ENCODE measurements at regions not wholly inside any gene's neighbourhood (a gene's known extent, or its start where the extent isn't known, plus 50 kb on each side); places are given as distances from the start of the nearest gene placed in this dataset.

GRCh38 chr12:126198966-126199692 is 1133.9 kb downstream of the AACS start:
- H3F3A ChIP-seq (ENCODE audit: insufficient read depth), result no peaks in the 10 kb centered on the region
- DNase-seq, result no peak
- H2AFZ ChIP-seq, result no peak overlapping the region
- no peak overlapping the region for H3K9ac ChIP-seq
- H3K4me2 ChIP-seq (ENCODE audit: unreplicated experiment), result no peak overlapping the region
- H3K79me2 ChIP-seq (ENCODE audit: insufficient read depth), result no peaks in the 10 kb centered on the region
- in situ Hi-C loops (cut with MboI), result no loop called here
- H3K9me2 ChIP-seq (ENCODE audit: insufficient read depth), result no peaks in the 10 kb centered on the region
- no peaks in the 10 kb centered on the region for H3K36me3 ChIP-seq (ENCODE audit: low read depth)
- no peaks in the 10 kb centered on the region for H3K27me3 ChIP-seq (replicated peaks; ENCODE audit: insufficient read depth)
- no peak overlapping the region for H3K4me3 ChIP-seq
- H3K4me1 ChIP-seq (ENCODE audit: insufficient read depth), result no peaks in the 10 kb centered on the region
- 9 to 17% methylated on average over 6 of the region's 6 CpGs for WGBS, 2 experiments (ENCODE audit: low coverage in 1 of 2, low lambda C conversion rate in 2 of 2, missing lambda C conversion rate in 2 of 2)
- TF ChIP-seq EZH2phosphoT487 (IDR thresholded peaks at IDR 0.05; ENCODE audit: insufficient read depth, low read depth) (no peak), EZH2 (IDR thresholded peaks at IDR 0.05; ENCODE audit: insufficient read depth, poor library complexity, severe bottlenecking) (no peak)
- H3K27ac ChIP-seq, result no peak overlapping the region
- H4K20me1 ChIP-seq (ENCODE audit: insufficient read depth), result no peaks in the 10 kb centered on the region
- H3K9me3 ChIP-seq (ENCODE audit: low read depth), result no peaks in the 10 kb centered on the region

GRCh38 chr12:126201981-126202537 is 1136.8 kb downstream of the AACS start:
- Histone ChIP-seq H3K4me1 (ENCODE audit: insufficient read depth) (no peaks in the 10 kb centered on the region), H3K27me3 (replicated peaks; ENCODE audit: insufficient read depth) (no peaks in the 10 kb centered on the region), H3K9me2 (ENCODE audit: insufficient read depth) (no peaks in the 10 kb centered on the region), H3K9me3 (ENCODE audit: low read depth) (no peaks in the 10 kb centered on the region), H3K4me2 (ENCODE audit: unreplicated experiment) (no peak overlapping the region), H3F3A (ENCODE audit: insufficient read depth) (no peaks in the 10 kb centered on the region), H3K27ac (no peak overlapping the region), H3K9ac (no peak overlapping the region), H2AFZ (no peak overlapping the region), H3K79me2 (ENCODE audit: insufficient read depth) (no peaks in the 10 kb centered on the region), H4K20me1 (ENCODE audit: insufficient read depth) (no peaks in the 10 kb centered on the region), H3K4me3 (no peak overlapping the region), H3K36me3 (ENCODE audit: low read depth) (no peaks in the 10 kb centered on the region)
- in situ Hi-C loops (cut with MboI), result no loop called here
- WGBS, 2 experiments (ENCODE audit: low coverage in 1 of 2, low lambda C conversion rate in 2 of 2, missing lambda C conversion rate in 2 of 2), result 12% methylated on average over 3 of the region's 3 CpGs
- DNase-seq, result no peak
- TF ChIP-seq EZH2 (IDR thresholded peaks at IDR 0.05; ENCODE audit: insufficient read depth, poor library complexity, severe bottlenecking), result no peak
- no peak for TF ChIP-seq EZH2phosphoT487 (IDR thresholded peaks at IDR 0.05; ENCODE audit: insufficient read depth, low read depth)

- no peaks in the 10 kb centered on the region for H4K20me1 ChIP-seq (ENCODE audit: insufficient read depth)
- H3K9me3 ChIP-seq (ENCODE audit: low read depth), result no peaks in the 10 kb centered on the region
- H2AFZ ChIP-seq, result no peak overlapping the region
- no peak overlapping the region for H3K27ac ChIP-seq
- TF ChIP-seq EZH2 (IDR thresholded peaks at IDR 0.05; ENCODE audit: insufficient read depth, poor library complexity, severe bottlenecking) (no peak), EZH2phosphoT487 (IDR thresholded peaks at IDR 0.05; ENCODE audit: insufficient read depth, low read depth) (no peak)
- no peaks in the 10 kb centered on the region for H3K27me3 ChIP-seq (replicated peaks; ENCODE audit: insufficient read depth)
- no peaks in the 10 kb centered on the region for H3K4me1 ChIP-seq (ENCODE audit: insufficient read depth)
- DNase-seq, result no peak
- no peaks in the 10 kb centered on the region for H3K36me3 ChIP-seq (ENCODE audit: low read depth)
- 21 to 34% methylated on average over 3 of the region's 3 CpGs for WGBS, 2 experiments (ENCODE audit: low coverage in 1 of 2, low lambda C conversion rate in 2 of 2, missing lambda C conversion rate in 2 of 2)
- no peaks in the 10 kb centered on the region for H3K9me2 ChIP-seq (ENCODE audit: insufficient read depth)
- in situ Hi-C loops (cut with MboI), result no loop called here
- H3K79me2 ChIP-seq (ENCODE audit: insufficient read depth), result no peaks in the 10 kb centered on the region
- no peak overlapping the region for H3K4me3 ChIP-seq
- no peak overlapping the region for H3K4me2 ChIP-seq (ENCODE audit: unreplicated experiment)
- H3K9ac ChIP-seq, result no peak overlapping the region
- no peaks in the 10 kb centered on the region for H3F3A ChIP-seq (ENCODE audit: insufficient read depth)
Observed at GRCh38 chr12:126204326-126204725, 1139.1 kb downstream of the AACS start.

- H3F3A ChIP-seq (ENCODE audit: insufficient read depth), result no peaks in the 10 kb centered on the region
- no peaks in the 10 kb centered on the region for H3K9me2 ChIP-seq (ENCODE audit: insufficient read depth)
- H4K20me1 ChIP-seq (ENCODE audit: insufficient read depth), result no peaks in the 10 kb centered on the region
- no peak overlapping the region for H3K4me3 ChIP-seq
- in situ Hi-C loops (cut with MboI), result no loop called here
- H3K36me3 ChIP-seq (ENCODE audit: low read depth), result no peaks in the 10 kb centered on the region
- DNase-seq, result no peak
- no peaks in the 10 kb centered on the region for H3K79me2 ChIP-seq (ENCODE audit: insufficient read depth)
- H2AFZ ChIP-seq, result no peak overlapping the region
- H3K4me1 ChIP-seq (ENCODE audit: insufficient read depth), result no peaks in the 10 kb centered on the region
- H3K27ac ChIP-seq, result no peak overlapping the region
- H3K4me2 ChIP-seq (ENCODE audit: unreplicated experiment), result no peak overlapping the region
- no peaks in the 10 kb centered on the region for H3K27me3 ChIP-seq (replicated peaks; ENCODE audit: insufficient read depth)
- H3K9ac ChIP-seq, result no peak overlapping the region
- 17 to 18% methylated on average over 4 of the region's 4 CpGs for WGBS, 2 experiments (ENCODE audit: low coverage in 1 of 2, low lambda C conversion rate in 2 of 2, missing lambda C conversion rate in 2 of 2)
- H3K9me3 ChIP-seq (ENCODE audit: low read depth), result no peaks in the 10 kb centered on the region
- TF ChIP-seq EZH2phosphoT487 (IDR thresholded peaks at IDR 0.05; ENCODE audit: insufficient read depth, low read depth) (no peak), EZH2 (IDR thresholded peaks at IDR 0.05; ENCODE audit: insufficient read depth, poor library complexity, severe bottlenecking) (no peak)
Observed at GRCh38 chr12:126210026-126210425, 1144.8 kb downstream of the AACS start.

Data from GM23248 (cell line).